Natural killer cell (primary cell): ENCODE measurements at regions not wholly inside any gene's neighbourhood (a gene's known extent, or its start where the extent isn't known, plus 50 kb on each side); places are given as distances from the start of the nearest gene placed in this dataset.
"Not testable (repeated sequence)": the region's sequence is repeated elsewhere in the genome, so short reads cannot be mapped to it uniquely, and the experiment has no call there.

Experiments
- ATAC-seq, 3 donors: fragments of 150-1000 bp in 2 of 3; fragments of 200-7000 bp in 1 of 3; cut with Tn5 transposase; 1 replicate in 1 of 3; 2 replicates in 2 of 3; pipeline ENCODE4 v1.10.0; 2021; ENCODE audit warnings: mild to moderate bottlenecking in 2 of 3, moderate library complexity in 2 of 3
- DNase-seq, 2 donors: peaks; one replicate each; pipeline versions ENCODE4 v3.0.0 to v3.0.0-alpha.2; 2013 to 2021; ENCODE audit warnings: mixed read lengths in 1 of 2
- H3K27ac ChIP-seq: one replicate; pipeline ENCODE4 v1.5.1; 2013; ENCODE audit warnings: mild to moderate bottlenecking, low read length
- H3K27me3 ChIP-seq: one replicate; pipeline ENCODE4 v1.6.1; 2013; ENCODE audit warnings: low read length; ENCODE audit not compliant: control insufficient read depth, insufficient read depth
- H3K36me3 ChIP-seq: one replicate; pipeline ENCODE4 v1.6.1; 2013; ENCODE audit warnings: low read length; ENCODE audit not compliant: control insufficient read depth, insufficient read depth
- H3K4me1 ChIP-seq: one replicate; pipeline ENCODE4 v1.6.1; 2013; ENCODE audit warnings: low read length; ENCODE audit not compliant: control insufficient read depth, insufficient read depth
- H3K4me3 ChIP-seq: one replicate; pipeline ENCODE4 v1.5.1; 2013; ENCODE audit warnings: low read length
- H3K9me3 ChIP-seq: one replicate; pipeline ENCODE4 v1.6.1; 2013; ENCODE audit warnings: low read length; ENCODE audit not compliant: control insufficient read depth, insufficient read depth
- H3K27ac Mint-ChIP-seq, 2 donors: one replicate each; pipeline ENCODE4 v1.8.0; 2022; ENCODE audit warnings: mild to moderate bottlenecking in 2 of 2, mixed read lengths in 2 of 2, moderate library complexity in 1 of 2
- H3K27me3 Mint-ChIP-seq, 2 donors: one replicate each; pipeline ENCODE4 v1.8.0; 2022; ENCODE audit warnings: low read depth in 2 of 2, mixed read lengths in 2 of 2
- H3K36me3 Mint-ChIP-seq: one replicate; pipeline ENCODE4 v1.8.0; 2022; ENCODE audit warnings: mixed read lengths
- H3K4me1 Mint-ChIP-seq, 2 donors: one replicate each; pipeline ENCODE4 v1.8.0; 2022; ENCODE audit warnings: mixed read lengths in 2 of 2
- H3K4me3 Mint-ChIP-seq: one replicate; pipeline ENCODE4 v1.8.0; 2022; ENCODE audit warnings: mild to moderate bottlenecking, moderate library complexity, mixed read lengths
- H3K9me3 Mint-ChIP-seq, 2 donors: one replicate each; pipeline ENCODE4 v1.8.0; 2022; ENCODE audit warnings: mixed read lengths in 2 of 2
- WGBS: methylation state at CpG from one replicate; pipeline ENCODE4 v1.1.7; 2013; ENCODE audit warnings: missing lambda C conversion rate; ENCODE audit not compliant: insufficient coverage; 5-methylcytosine and 5-hydroxymethylcytosine counted together
- intact Hi-C: fragments of 100-400 bp; cut with micrococcal nuclease; formaldehyde crosslinking; loops from one replicate; pipeline ENCODE4 v1.14.2; 2022
- TF ChIP-seq, protein P1 (sequence below): fragments of 200-600 bp; IDR thresholded peaks from one replicate; pipeline ENCODE4 v1.8.0; 2022; ENCODE audit warnings: antibody characterized with exemption

DNA sequence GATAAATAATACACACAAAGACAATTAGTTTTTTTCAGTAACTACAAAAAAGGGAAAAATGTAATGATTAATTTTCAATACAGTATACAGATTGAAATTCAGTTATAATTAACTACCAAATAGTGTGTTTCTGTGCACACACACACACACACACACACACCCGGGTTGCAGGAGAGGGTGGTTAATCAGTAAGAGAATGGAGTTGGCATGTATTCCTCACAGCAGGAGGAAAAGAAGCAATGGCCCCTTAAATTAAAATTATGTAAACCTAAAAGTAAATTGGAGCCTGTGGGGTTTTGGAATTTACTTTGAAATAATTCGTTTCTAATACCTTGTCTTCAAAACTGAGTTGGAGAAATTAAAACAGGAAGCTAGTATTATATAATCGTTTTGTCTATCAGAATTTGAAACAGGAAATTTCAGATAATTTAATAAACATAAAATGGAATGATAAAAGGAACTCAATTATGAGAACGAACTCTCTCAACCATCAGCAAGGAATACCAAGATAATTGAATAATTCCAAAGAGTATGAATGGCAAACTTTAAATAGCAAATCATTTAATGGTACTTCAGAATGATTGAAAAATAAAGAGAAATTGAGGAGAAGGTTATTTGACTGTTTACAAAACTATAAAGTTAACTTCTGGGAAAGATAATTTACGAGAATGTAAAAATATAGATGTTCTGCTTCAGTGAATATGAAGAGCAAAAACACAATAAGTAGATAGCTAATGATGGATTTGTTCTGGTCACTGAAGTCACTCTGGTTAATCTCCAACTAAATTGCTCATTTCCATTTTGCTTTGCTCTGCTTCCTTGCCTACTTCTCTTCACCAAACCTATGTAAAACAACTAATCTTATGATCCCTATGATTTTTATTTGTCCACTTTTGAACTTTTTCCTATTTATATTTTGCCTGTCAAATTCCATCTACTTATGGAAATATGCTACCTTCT lies 547.9 kb upstream of the ZP4 start:
- Mint-ChIP-seq H3K4me1 (no peaks in the 10 kb centered on the region), H3K36me3 (no peaks in the 10 kb centered on the region), H3K9me3 (peaks cover 14 to 24% of the 10 kb centered on the region in 2 donors), H3K27ac (no peak overlapping the region), H3K4me3 (no peak overlapping the region), H3K27me3 (no peaks in the 10 kb centered on the region)
- no peaks in the 10 kb centered on the region for H3K9me3 ChIP-seq
- TF ChIP-seq, protein P1, sequence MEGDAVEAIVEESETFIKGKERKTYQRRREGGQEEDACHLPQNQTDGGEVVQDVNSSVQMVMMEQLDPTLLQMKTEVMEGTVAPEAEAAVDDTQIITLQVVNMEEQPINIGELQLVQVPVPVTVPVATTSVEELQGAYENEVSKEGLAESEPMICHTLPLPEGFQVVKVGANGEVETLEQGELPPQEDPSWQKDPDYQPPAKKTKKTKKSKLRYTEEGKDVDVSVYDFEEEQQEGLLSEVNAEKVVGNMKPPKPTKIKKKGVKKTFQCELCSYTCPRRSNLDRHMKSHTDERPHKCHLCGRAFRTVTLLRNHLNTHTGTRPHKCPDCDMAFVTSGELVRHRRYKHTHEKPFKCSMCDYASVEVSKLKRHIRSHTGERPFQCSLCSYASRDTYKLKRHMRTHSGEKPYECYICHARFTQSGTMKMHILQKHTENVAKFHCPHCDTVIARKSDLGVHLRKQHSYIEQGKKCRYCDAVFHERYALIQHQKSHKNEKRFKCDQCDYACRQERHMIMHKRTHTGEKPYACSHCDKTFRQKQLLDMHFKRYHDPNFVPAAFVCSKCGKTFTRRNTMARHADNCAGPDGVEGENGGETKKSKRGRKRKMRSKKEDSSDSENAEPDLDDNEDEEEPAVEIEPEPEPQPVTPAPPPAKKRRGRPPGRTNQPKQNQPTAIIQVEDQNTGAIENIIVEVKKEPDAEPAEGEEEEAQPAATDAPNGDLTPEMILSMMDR: no peak
- H3K27ac ChIP-seq: no peak overlapping the region
- intact Hi-C loops: no loop called here
- H3K4me3 ChIP-seq: no peak overlapping the region
- H3K36me3 ChIP-seq: no peaks in the 10 kb centered on the region
- WGBS: 100% methylated on average over 1 of the region's 5 CpGs
- no peaks in the 10 kb centered on the region for H3K4me1 ChIP-seq
- DNase-seq: no peak
- no peak for ATAC-seq
- no peaks in the 10 kb centered on the region for H3K27me3 ChIP-seq

DNA sequence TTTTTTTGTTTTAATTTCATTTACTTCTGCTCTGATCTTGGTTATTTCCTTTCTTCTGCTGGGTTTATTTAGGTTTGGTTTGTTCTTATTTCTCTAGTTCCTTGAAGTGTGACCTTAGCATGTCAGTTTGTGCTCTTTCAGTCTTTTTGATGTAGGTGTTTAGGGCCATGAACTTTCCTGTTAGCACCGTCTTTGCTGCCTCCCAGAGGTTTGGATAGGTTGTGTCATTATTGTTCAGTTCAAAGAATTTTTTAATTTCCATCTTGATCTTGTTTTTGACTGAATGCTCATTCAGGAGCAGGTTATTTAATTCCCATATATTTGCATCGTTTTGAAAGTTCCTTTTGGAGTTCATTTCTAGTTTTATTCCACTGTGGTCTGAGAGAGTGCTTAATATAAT lies 539.0 kb upstream of the ZP4 start:
- H3K4me1 ChIP-seq, H3K27ac ChIP-seq, H3K27ac Mint-ChIP-seq, ATAC-seq, H3K36me3 Mint-ChIP-seq, intact Hi-C loops, H3K4me3 Mint-ChIP-seq, H3K27me3 Mint-ChIP-seq, DNase-seq, H3K9me3 ChIP-seq, H3K4me1 Mint-ChIP-seq, H3K4me3 ChIP-seq, H3K27me3 ChIP-seq, H3K36me3 ChIP-seq: not testable (repeated sequence)
- WGBS: 78% methylated on average over 1 of the region's 2 CpGs
- H3K9me3 Mint-ChIP-seq: peaks cover 23 to 25% of the 10 kb centered on the region in 2 donors

DNA sequence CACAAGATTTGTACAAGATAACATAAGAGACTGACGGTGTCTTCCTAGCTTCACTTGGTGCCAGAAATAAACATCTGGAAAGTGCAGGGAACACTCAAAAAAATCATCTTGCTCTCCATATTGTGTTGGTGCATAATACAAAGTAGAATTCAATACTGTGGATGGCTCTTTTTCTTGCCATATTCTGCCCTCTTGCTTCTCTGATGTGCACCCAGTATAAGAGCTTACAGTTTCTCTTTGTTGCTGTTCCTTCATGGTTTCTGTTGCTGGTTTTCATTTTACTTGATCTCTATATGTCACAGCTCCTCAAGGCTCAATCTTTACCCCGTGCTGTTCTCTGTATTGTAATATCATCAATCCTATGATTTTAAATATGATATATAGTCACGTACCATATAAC lies 528.5 kb upstream of the ZP4 start:
- H3K9me3 ChIP-seq: no peaks in the 10 kb centered on the region
- H3K4me1 ChIP-seq: no peaks in the 10 kb centered on the region
- H3K9me3 Mint-ChIP-seq: peaks cover 8 to 9% of the 10 kb centered on the region in 2 donors
- no peak overlapping the region for H3K4me3 Mint-ChIP-seq
- no peaks in the 10 kb centered on the region for H3K27me3 Mint-ChIP-seq
- no peaks in the 10 kb centered on the region for H3K27me3 ChIP-seq
- no peak overlapping the region for H3K27ac Mint-ChIP-seq
- intact Hi-C loops: no loop called here
- no peak overlapping the region for H3K27ac ChIP-seq
- H3K4me3 ChIP-seq: no peak overlapping the region
- TF ChIP-seq, protein P1: no peak
- no peak for DNase-seq
- WGBS: 89% methylated on average over 1 of the region's 3 CpGs
- H3K36me3 Mint-ChIP-seq: no peaks in the 10 kb centered on the region
- no peak for ATAC-seq
- H3K4me1 Mint-ChIP-seq: no peaks in the 10 kb centered on the region
- no peaks in the 10 kb centered on the region for H3K36me3 ChIP-seq

DNA sequence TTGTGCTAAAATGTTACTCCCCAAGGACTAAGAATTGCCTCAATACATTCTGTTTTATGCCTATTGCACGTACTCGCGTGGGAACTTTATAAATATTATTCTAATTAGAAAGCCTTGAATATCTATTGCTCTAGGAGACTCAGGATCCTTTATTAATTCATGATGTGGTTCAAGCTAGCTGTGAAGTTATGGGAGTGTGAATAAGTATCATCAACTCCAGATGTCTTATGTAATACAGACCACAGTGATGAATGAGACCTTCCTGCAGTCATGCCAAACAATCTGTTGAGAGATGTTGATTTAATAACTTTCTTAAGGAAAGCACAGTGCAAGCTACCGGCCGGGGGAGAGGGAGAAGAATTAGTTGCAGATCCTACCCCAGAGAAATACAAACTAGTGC lies 519.2 kb upstream of the ZP4 start:
- no peak for ATAC-seq
- no peak for DNase-seq
- WGBS: 43% methylated on average over 2 of the region's 5 CpGs
- H3K36me3 ChIP-seq: no peaks in the 10 kb centered on the region
- H3K27me3 Mint-ChIP-seq: no peaks in the 10 kb centered on the region
- H3K36me3 Mint-ChIP-seq: no peaks in the 10 kb centered on the region
- H3K4me3 ChIP-seq: no peak overlapping the region
- H3K4me3 Mint-ChIP-seq: no peak overlapping the region
- intact Hi-C loops: no loop called here
- H3K4me1 Mint-ChIP-seq: no peaks in the 10 kb centered on the region
- TF ChIP-seq, protein P1: no peak
- H3K9me3 ChIP-seq: no peaks in the 10 kb centered on the region
- H3K4me1 ChIP-seq: no peaks in the 10 kb centered on the region
- no peak overlapping the region for H3K27ac Mint-ChIP-seq
- H3K27me3 ChIP-seq: no peaks in the 10 kb centered on the region
- peaks cover 4 to 9% of the 10 kb centered on the region in 2 donors for H3K9me3 Mint-ChIP-seq
- H3K27ac ChIP-seq: no peak overlapping the region
